Stimulated activated CD4-positive, alpha-beta T cell treated with anti-CD3 and anti-CD28 coated beads, Interleukin-15, amount 100 ng/mL, for 1 hour (primary cell): ENCODE measurements at regions not wholly inside any gene's neighbourhood (a gene's known extent, or its start where the extent isn't known, plus 50 kb on each side); places are given as distances from the start of the nearest gene placed in this dataset.
"Not testable (repeated sequence)": the region's sequence is repeated elsewhere in the genome, so short reads cannot be mapped to it uniquely, and the experiment has no call there.

Experiments
- DNase-seq, 2 donors: peaks; one replicate each; pipeline ENCODE4 v3.0.0-alpha.2; 2020; ENCODE audit warnings: low read depth in 1 of 2, low spot score in 1 of 2

GRCh38 chr17:27090450-27091042 is 203.4 kb upstream of the WSB1 start:
- DNase-seq: not testable (repeated sequence)

DNA sequence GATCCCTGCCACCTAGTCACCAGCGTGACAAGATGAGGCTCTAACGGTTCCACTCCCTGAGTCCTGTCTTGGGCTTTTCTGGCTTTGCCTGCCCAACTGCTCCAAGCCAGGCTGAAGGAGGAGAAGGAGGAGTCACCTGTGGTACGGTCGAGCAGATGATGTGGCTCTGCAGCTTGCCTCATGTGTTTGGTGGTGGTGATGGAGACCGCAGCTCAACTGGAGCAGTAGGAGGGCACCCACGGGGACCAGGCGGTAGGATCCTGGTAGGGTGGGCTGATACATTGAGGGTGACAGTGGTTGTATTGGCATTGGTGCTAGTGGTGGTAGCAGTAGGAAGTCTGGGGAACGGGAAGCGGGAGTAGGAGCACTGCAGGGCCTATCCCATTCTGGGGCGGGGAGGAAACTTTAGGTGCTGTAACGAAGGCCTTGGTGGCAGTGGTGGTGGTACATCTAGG is 202.8 kb upstream of the WSB1 start:
- no peak for DNase-seq

DNA sequence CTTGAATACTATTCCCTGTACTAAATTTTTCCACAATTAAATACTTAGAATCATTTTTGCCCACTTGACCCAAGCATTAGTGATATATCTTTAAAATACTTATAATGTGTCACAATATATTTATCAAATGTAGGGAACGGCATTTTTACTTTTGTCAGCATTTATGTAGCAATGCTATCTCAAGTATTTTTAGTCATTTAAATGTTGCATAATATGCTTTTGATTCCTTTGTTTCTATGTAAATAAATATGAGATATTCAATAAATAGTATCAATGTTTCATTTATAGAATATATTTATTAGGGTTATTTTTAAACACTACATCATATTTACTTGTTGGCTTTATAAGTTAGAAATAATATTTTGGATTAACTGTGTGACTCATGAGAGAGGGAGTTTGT is 199.7 kb upstream of the WSB1 start:
- DNase-seq: not testable (repeated sequence)

DNA sequence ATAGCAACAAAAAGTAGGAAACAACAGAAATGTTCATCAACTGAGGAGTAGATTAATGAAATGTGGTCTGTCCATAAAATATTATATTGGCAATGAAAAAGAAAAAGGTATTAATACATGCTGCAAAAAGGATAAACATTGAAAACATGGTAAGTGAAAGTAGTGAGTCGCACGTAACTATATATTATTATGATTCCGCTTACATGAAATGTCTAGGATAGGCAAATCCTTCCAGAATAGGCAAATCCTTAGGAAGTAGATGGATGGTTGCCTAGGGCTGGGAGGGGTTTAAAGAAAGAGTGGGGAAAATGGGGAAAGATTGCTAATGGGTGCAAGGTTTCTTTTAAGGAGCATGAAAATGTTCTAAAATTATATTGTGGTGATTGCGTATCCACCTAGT is 198.1 kb upstream of the WSB1 start:
- not testable (repeated sequence) for DNase-seq

GRCh38 chr17:27099266-27099665 is 194.6 kb upstream of the WSB1 start:
- DNase-seq: not testable (repeated sequence)

GRCh38 chr17:27104605-27105221 is 189.2 kb upstream of the WSB1 start:
- DNase-seq: not testable (repeated sequence)

DNA sequence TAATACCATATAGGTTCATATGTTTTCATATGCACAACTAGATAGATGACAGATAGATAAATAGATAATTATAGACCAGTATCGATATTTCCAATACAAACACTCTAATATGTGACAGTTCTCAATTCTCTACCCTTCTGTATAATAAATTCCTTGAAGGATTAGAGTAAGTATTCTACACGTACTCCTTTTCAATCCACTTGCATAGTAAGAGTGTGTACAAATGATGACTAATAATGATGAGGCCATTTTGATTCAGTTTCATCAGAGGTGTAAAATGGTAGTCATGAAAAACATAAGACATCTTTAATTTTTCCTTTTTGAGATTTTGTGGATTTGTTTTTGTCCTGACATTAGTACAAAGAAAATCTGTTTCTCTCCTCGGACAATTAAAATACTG is 188.3 kb upstream of the WSB1 start:
- DNase-seq: no peak

DNA sequence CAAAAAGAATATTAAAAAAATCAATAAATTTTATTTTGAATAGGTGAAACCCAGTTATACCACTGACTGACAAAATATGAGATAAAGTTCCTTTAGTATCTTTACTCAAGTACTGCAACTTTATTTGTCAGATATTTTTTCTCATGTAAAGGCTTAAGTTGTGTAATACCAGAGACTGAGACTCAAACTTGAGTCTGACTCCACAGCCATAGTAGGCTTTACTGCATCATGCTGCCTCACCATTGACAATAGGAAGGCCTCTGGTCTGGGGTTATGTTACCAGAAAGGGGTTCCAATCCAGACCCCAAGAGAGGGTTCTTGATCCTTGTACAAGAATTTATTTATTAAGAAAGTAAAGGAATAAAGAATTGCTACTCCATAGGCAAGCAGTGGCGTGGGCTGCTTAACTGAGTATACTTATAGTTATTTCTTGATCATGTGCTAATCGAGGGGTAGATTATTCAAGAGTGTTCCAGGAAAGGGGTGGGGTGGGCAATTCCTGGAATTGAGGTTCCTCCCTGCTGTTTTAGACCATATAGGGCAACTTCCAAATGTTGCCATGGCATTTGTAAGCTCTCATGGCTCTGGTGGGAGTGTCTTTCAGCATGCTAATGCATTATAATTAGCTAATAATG is 187.4 kb upstream of the WSB1 start:
- no peak for DNase-seq

- DNase-seq: no peak
Measured at GRCh38 chr17:27106982-27107360, 186.9 kb upstream of the WSB1 start.

DNA sequence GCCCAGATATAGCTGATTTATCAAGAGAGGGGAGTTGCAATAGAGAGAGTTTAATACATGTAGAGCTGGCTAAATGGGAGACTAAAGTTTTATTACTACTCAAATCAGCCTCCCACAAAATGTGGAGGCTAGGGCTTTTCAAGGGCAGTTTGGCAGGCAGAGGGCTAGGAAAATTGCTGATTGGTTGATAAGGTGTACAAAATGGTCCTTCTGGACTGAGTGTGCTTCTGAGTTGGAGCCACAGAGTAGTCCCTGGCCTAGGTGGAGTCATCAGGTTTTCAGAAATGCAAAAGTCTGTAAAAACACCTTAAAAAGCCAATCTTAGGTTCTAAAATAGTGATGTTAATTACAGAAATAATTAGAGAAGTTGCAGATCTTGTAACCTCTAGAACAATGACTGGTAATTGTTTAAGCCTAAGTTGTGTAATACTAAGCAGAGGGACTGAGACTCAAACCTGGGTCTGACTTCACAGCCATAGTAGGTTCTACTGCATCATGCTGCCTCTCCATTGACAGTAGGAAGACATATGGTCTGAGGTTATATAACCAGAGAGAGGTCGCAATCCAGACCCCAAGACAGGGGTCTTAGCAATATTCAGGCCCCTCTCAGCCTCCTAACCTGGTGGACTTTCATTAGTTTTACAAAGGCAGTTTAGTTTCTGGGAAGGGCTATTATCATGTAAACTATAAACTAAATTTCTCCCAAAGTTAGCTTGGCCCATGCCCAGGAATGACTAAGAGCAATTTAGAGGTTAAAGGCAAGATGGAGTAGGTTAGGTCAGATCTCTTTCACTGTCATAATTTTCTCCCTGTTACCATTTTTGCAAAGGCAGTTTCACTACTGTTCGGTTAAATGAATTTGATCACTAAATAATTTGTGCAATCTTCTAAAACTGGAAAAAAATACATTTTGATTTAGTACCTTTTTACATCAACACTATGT is 186.3 kb upstream of the WSB1 start:
- DNase-seq: not testable (repeated sequence)

DNA sequence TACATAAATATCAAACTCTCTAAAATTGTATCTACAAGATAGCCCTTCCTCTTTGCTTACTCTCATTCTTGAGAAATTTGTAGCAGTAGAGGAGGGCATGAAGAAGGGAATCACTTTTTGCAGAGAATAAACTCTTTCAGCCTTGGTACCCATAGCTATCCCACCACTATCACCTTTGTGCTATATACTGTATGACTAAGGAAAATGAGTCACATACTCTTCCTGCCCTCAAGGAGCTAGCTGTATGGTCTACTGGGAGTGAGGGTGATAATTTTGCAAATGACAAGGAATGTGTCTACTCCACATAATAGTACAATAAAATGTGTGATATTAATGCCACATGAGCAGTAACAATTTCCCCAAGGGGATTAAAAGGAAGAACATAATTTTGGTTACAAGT is 184.6 kb upstream of the WSB1 start:
- no peak for DNase-seq

- DNase-seq: no peak
Measured at GRCh38 chr17:27153005-27153404, 140.9 kb upstream of the WSB1 start.

GRCh38 chr17:27155866-27156265 is 138.0 kb upstream of the WSB1 start:
- no peak for DNase-seq

GRCh38 chr17:27157297-27157696 is 136.6 kb upstream of the WSB1 start:
- no peak for DNase-seq

DNA sequence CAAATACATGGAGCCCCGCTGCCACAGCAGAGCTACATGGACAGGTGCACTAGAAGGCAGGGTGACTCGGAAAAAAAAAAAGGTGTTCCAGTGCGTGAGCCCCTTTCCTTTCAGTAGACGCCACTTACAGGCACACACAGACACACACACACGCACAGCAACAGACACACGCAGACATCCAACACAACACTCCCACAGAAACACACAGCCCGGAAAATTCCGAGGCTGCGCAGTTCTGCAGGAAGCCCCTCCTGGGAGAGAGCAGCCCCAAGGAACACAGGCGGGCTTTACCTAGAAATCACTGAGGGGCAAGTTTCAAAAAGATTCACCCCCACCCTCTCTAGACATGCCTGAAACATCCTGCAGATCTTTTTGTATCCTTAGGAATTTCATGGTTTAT is 136.0 kb upstream of the WSB1 start:
- no peak for DNase-seq

GRCh38 chr17:27158382-27158781 is 135.5 kb upstream of the WSB1 start:
- DNase-seq: no peak

DNA sequence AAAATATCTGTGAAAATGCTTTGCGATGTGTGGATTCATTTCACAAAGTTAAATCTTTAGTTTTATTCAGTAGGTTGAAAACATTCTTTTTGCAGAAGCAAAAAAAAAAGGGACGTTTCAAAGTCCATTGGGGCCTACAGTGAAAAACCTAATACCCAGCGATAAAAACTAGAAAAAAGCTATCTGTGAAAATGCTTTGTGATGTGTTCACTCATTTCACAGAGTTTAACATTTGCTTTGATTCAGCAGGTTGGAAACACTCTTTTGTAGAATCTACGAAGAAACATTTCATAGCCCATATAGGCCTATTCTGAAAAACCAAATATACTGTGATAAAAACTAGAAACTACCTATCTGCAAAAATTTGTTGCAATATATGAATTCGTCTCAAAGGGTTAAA is 113.6 kb upstream of the WSB1 start:
- DNase-seq: no peak

- DNase-seq: not testable (repeated sequence)
Measured at GRCh38 chr17:27181379-27181925, 112.5 kb upstream of the WSB1 start.

GRCh38 chr17:27181935-27182334 is 112.0 kb upstream of the WSB1 start:
- DNase-seq: no peak

GRCh38 chr17:27197505-27197904 is 96.4 kb upstream of the WSB1 start:
- DNase-seq: not testable (repeated sequence)

- no peak for DNase-seq
Measured at GRCh38 chr17:27199948-27200347, 94.0 kb upstream of the WSB1 start.
